Fibroblast of lung (primary cell): ENCODE measurements at regions not wholly inside any gene's neighbourhood (a gene's known extent, or its start where the extent isn't known, plus 50 kb on each side); places are given as distances from the start of the nearest gene placed in this dataset.
A peak's percentile ranks its signal among the peaks of the same experiment; 100 is the strongest.

Source experiments
- DNase-seq, 2 donors: peaks; one replicate each; pipeline versions ENCODE4 v3.0.0 to v3.0.0-alpha.2; 2010; ENCODE audit warnings: low read depth in 2 of 2
- H2AFZ ChIP-seq: 2 replicates; pipeline ENCODE4 v1.5.1; 2012; ENCODE audit warnings: low read length, control low read depth, inconsistent platforms
- H3K27ac ChIP-seq: 2 replicates; pipeline ENCODE4 v1.5.1; 2011; ENCODE audit warnings: low read length, control low read depth; ENCODE audit not compliant: insufficient read depth
- H3K27me3 ChIP-seq: 2 replicates; pipeline ENCODE4 v1.5.1; 2011; ENCODE audit warnings: mild to moderate bottlenecking, low read length; ENCODE audit not compliant: control insufficient read depth, insufficient read depth
- H3K36me3 ChIP-seq: 2 replicates; pipeline ENCODE4 v1.5.1; 2011; ENCODE audit warnings: low read length; ENCODE audit not compliant: control insufficient read depth, insufficient read depth
- H3K4me1 ChIP-seq: 2 replicates; pipeline ENCODE4 v1.5.1; 2011; ENCODE audit warnings: low read length; ENCODE audit not compliant: control insufficient read depth, insufficient read depth; ENCODE audit errors: extremely low read depth
- H3K4me2 ChIP-seq: 2 replicates; pipeline ENCODE4 v1.5.1; 2011; ENCODE audit warnings: low read length, control low read depth; ENCODE audit not compliant: insufficient read depth; ENCODE audit errors: extremely low read depth
- H3K4me3 ChIP-seq, 4 experiments: fragments of 200-600 bp in 1 of 4; sonication (generic) in 1 of 4; replicated peaks in 1 of 4; 2 replicates each; pipeline ENCODE4 v1.5.1; 2011 to 2016; ENCODE audit warnings: low read length in 4 of 4, low read depth in 3 of 4, mild to moderate bottlenecking in 3 of 4, control low read depth in 2 of 4, inconsistent platforms in 1 of 4, mixed read lengths in 1 of 4; ENCODE audit not compliant: insufficient read depth in 1 of 4; ENCODE audit errors: control extremely low read depth in 1 of 4
- H3K79me2 ChIP-seq: 2 replicates; pipeline ENCODE4 v1.5.1; 2012; ENCODE audit warnings: mild to moderate bottlenecking, low read length, inconsistent platforms; ENCODE audit not compliant: control insufficient read depth, insufficient read depth
- H3K9ac ChIP-seq: 2 replicates; pipeline ENCODE4 v1.5.1; 2011; ENCODE audit warnings: mild to moderate bottlenecking, low read length, control low read depth; ENCODE audit not compliant: insufficient read depth
- H3K9me3 ChIP-seq: 2 replicates; pipeline ENCODE4 v1.5.1; 2012; ENCODE audit warnings: low read depth, low read length; ENCODE audit not compliant: control insufficient read depth, insufficient read depth
- H4K20me1 ChIP-seq: 2 replicates; pipeline ENCODE4 v1.5.1; 2011; ENCODE audit warnings: low read length; ENCODE audit not compliant: control insufficient read depth, insufficient read depth; ENCODE audit errors: extremely low read depth
- EZH2 ChIP-seq: IDR thresholded peaks from 2 replicates; pipeline ENCODE4 v1.5.1; 2012; ENCODE audit warnings: low read length, control low read depth, mild to moderate bottlenecking; ENCODE audit errors: missing control alignments
- TF ChIP-seq, protein P1 (sequence below), 2 donors: IDR thresholded peaks in 1 of 2; conservative IDR thresholded peaks in 1 of 2; 1 replicate in 1 of 2; 2 replicates in 1 of 2; pipeline ENCODE4 v1.5.1; 2011 to 2012; ENCODE audit warnings: low read length in 2 of 2, control low read depth in 1 of 2, inconsistent platforms in 1 of 2, low read depth in 1 of 2, mild to moderate bottlenecking in 1 of 2

DNA sequence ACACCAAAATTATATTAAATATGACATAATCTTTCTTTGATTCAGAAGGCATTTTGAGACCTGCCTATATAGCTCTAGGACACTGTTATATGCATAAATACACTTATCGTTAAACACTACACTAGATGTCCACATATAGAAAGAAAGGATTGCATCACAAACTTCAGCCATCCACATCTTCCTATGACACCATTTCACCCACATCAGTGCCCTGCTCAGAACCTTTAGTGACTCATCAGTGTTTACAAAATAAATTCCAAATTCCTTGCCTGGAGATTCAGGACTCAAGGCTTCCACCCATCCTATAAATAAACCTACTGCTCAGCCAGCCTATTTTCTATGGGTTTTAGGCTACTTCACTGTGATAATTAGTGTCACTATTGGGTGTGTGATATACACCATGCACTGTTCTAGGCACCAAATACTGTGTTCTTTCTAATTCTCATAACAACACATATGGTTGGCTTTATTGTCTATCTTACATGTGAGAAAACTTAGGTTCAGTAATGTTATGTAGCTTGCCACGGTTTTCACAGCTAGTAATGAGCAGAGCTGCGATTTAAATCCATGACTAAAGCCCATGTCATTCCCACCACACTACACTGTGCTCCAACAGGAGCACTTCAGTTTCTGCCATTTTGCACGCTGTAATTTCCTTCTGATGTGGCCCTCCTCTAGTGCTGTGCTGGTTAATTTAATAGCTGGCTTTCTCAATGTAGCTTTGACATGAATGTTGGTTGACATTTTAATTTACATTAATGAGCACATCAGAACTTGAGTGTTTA is 103.3 kb downstream of the SREK1 start:
- Histone ChIP-seq H4K20me1 (no peaks in the 10 kb centered on the region), H3K9me3 (no peaks in the 10 kb centered on the region), H3K27ac (no peak overlapping the region), H3K9ac (no peak overlapping the region), H3K79me2 (no peaks in the 10 kb centered on the region), H2AFZ (no peak overlapping the region), H3K4me3 (no peak overlapping the region), H3K36me3 (no peaks in the 10 kb centered on the region), H3K4me2 (no peak overlapping the region), H3K27me3 (no peaks in the 10 kb centered on the region), H3K4me1 (peaks cover 2% of the 10 kb centered on the region)
- DNase-seq: peak; percentile 71 to 86
- no peak for TF ChIP-seq EZH2
- TF ChIP-seq, protein P1, sequence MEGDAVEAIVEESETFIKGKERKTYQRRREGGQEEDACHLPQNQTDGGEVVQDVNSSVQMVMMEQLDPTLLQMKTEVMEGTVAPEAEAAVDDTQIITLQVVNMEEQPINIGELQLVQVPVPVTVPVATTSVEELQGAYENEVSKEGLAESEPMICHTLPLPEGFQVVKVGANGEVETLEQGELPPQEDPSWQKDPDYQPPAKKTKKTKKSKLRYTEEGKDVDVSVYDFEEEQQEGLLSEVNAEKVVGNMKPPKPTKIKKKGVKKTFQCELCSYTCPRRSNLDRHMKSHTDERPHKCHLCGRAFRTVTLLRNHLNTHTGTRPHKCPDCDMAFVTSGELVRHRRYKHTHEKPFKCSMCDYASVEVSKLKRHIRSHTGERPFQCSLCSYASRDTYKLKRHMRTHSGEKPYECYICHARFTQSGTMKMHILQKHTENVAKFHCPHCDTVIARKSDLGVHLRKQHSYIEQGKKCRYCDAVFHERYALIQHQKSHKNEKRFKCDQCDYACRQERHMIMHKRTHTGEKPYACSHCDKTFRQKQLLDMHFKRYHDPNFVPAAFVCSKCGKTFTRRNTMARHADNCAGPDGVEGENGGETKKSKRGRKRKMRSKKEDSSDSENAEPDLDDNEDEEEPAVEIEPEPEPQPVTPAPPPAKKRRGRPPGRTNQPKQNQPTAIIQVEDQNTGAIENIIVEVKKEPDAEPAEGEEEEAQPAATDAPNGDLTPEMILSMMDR (conservative IDR thresholded peaks at IDR 0.05 in 1 of 2, IDR thresholded peaks at IDR 0.05 in 1 of 2; ENCODE audit: low read depth in 1 of 2, low read length in 2 of 2): no peak

DNA sequence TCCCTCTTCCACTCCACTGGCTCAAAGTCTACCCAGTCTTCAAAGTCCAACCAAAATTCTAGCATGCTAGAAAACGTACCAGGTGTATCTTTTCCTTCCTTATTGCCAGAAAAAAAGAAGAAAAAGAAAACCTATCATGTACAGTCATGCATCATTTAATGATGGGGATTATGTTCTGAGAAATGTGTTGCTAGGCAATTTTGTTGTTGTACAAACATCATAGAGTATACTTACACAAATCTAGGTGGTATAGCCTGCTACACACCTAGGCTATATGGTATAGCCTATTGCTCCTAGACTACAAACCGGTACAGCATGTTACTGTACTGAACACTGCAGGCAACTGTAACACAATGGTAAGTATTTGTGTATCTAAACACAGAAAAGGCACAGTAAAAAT is 104.8 kb downstream of the SREK1 start:
- no peak overlapping the region for H3K9ac ChIP-seq
- no peak for TF ChIP-seq EZH2
- TF ChIP-seq, protein P1 (conservative IDR thresholded peaks at IDR 0.05 in 1 of 2, IDR thresholded peaks at IDR 0.05 in 1 of 2; ENCODE audit: low read depth in 1 of 2, low read length in 2 of 2): no peak

DNA sequence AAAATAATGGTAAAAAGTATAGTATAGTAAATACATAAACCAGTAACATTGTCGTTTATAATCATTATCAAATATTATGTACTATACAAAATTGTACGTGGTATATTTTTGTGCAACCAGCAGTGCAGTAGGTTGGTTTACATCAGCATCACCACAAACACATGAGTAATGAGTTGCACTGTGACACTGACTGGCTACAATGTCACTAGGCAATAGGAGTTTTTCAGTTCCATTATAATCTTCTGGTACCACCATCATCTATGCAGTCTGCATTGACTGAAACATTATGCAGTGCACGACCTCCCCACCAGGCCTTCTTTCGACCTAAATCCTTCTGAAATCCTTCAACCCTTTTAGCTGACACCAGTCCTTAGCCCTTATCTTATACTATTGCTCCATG is 105.8 kb downstream of the SREK1 start:
- H3K4me2 ChIP-seq: no peak overlapping the region

More for the DNA sequence above, 104.8 kb downstream of the SREK1 start:
- Histone ChIP-seq H3K4me2 (no peak overlapping the region), H3K9me3 (no peaks in the 10 kb centered on the region), H4K20me1 (no peaks in the 10 kb centered on the region), H3K27me3 (no peaks in the 10 kb centered on the region), H3K36me3 (no peaks in the 10 kb centered on the region), H3K27ac (no peak overlapping the region), H3K4me3 (no peak overlapping the region), H3K4me1 (peaks cover 2% of the 10 kb centered on the region), H3K79me2 (no peaks in the 10 kb centered on the region), H2AFZ (no peak overlapping the region)
- no peak for DNase-seq

More for the DNA sequence above, 105.8 kb downstream of the SREK1 start:
- H3K79me2 ChIP-seq: no peaks in the 10 kb centered on the region
- H3K27me3 ChIP-seq: no peaks in the 10 kb centered on the region
- no peak for DNase-seq
- H3K9ac ChIP-seq: no peak overlapping the region
- no peaks in the 10 kb centered on the region for H4K20me1 ChIP-seq
- H2AFZ ChIP-seq: no peak overlapping the region
- no peaks in the 10 kb centered on the region for H3K9me3 ChIP-seq
- H3K36me3 ChIP-seq: no peaks in the 10 kb centered on the region
- TF ChIP-seq EZH2: no peak
- TF ChIP-seq, protein P1 (conservative IDR thresholded peaks at IDR 0.05 in 1 of 2, IDR thresholded peaks at IDR 0.05 in 1 of 2; ENCODE audit: low read depth in 1 of 2, low read length in 2 of 2): no peak
- no peak overlapping the region for H3K4me3 ChIP-seq
- peaks cover 2% of the 10 kb centered on the region for H3K4me1 ChIP-seq
- no peak overlapping the region for H3K27ac ChIP-seq
